ENCODE measurements at regions not wholly inside any gene's neighbourhood (a gene's known extent, or its start where the extent isn't known, plus 50 kb on each side); places are given as distances from the start of the nearest gene placed in this dataset.

- TF ChIP-seq POLR2AphosphoS5 (IDR thresholded peaks at IDR 0.05; ENCODE audit: low read depth, low read length) (no peak), SPI1 (IDR thresholded peaks at IDR 0.05; ENCODE audit: low read depth, low read length) (no peak), POLR2A (IDR thresholded peaks at IDR 0.05; ENCODE audit: low read depth, low read length) (no peak), POU2F2 (IDR thresholded peaks at IDR 0.05; ENCODE audit: low read depth, low read length) (no peak), TAF1 (IDR thresholded peaks at IDR 0.05; ENCODE audit: low read depth, low read length) (no peak)
These were observed 189.2 kb upstream of the ARHGAP20 start for GRCh38 chr11:110901441-110901840.

Data from GM12891 (cell line).